G401.6 (cell line): ENCODE measurements at regions not wholly inside any gene's neighbourhood (a gene's known extent, or its start where the extent isn't known, plus 50 kb on each side); places are given as distances from the start of the nearest gene placed in this dataset.

Experiments used
- FAIRE-seq: peaks from 2 replicates; lab custom pipeline; 2012; peaks lifted over from hg19 to GRCh38; lab: Jason Lieb, UNC

- no peak for FAIRE-seq
Measured at GRCh38 chr20:39627765-39628164, 665.6 kb downstream of the DHX35 start.

GRCh38 chr20:39624316-39624715 lies 662.2 kb downstream of the DHX35 start:
- FAIRE-seq: no peak

GRCh38 chr20:39623584-39624234 lies 661.6 kb downstream of the DHX35 start:
- FAIRE-seq: no peak

GRCh38 chr20:39619271-39619785 lies 657.2 kb downstream of the DHX35 start:
- no peak for FAIRE-seq

GRCh38 chr20:39611901-39612300 lies 649.8 kb downstream of the DHX35 start:
- no peak for FAIRE-seq

- no peak for FAIRE-seq
Measured at GRCh38 chr20:39607141-39607540, 645.0 kb downstream of the DHX35 start.

GRCh38 chr20:39605908-39606307 lies 643.8 kb downstream of the DHX35 start:
- no peak for FAIRE-seq

- no peak for FAIRE-seq
Measured at GRCh38 chr20:39605361-39605760, 643.2 kb downstream of the DHX35 start.

- no peak for FAIRE-seq
Measured at GRCh38 chr20:39603219-39603618, 641.1 kb downstream of the DHX35 start.

- no peak for FAIRE-seq
Measured at GRCh38 chr20:39602649-39603048, 640.5 kb downstream of the DHX35 start.

- FAIRE-seq: no peak
Measured at GRCh38 chr20:39600871-39601270, 638.7 kb downstream of the DHX35 start.

GRCh38 chr20:39600156-39600555 lies 638.0 kb downstream of the DHX35 start:
- no peak for FAIRE-seq

- no peak for FAIRE-seq
Measured at GRCh38 chr20:39596554-39596953, 634.4 kb downstream of the DHX35 start.

GRCh38 chr20:39592371-39592770 lies 630.2 kb downstream of the DHX35 start:
- FAIRE-seq: no peak

- no peak for FAIRE-seq
Measured at GRCh38 chr20:39588148-39588757, 626.1 kb downstream of the DHX35 start.

GRCh38 chr20:39581034-39581433 lies 618.9 kb downstream of the DHX35 start:
- FAIRE-seq: no peak

GRCh38 chr20:39576771-39577170 lies 614.6 kb downstream of the DHX35 start:
- FAIRE-seq: no peak

GRCh38 chr20:39574061-39574460 lies 611.9 kb downstream of the DHX35 start:
- FAIRE-seq: no peak

GRCh38 chr20:39571171-39571570 lies 609.0 kb downstream of the DHX35 start:
- no peak for FAIRE-seq

- no peak for FAIRE-seq
Measured at GRCh38 chr20:39568109-39568508, 606.0 kb downstream of the DHX35 start.

GRCh38 chr20:39563349-39563748 lies 601.2 kb downstream of the DHX35 start:
- no peak for FAIRE-seq

- FAIRE-seq: no peak
Measured at GRCh38 chr20:39554341-39554740, 592.2 kb downstream of the DHX35 start.

GRCh38 chr20:39553120-39553519 lies 591.0 kb downstream of the DHX35 start:
- FAIRE-seq: no peak

- FAIRE-seq: no peak
Measured at GRCh38 chr20:39549733-39550132, 587.6 kb downstream of the DHX35 start.
